ENCODE measurements at regions not wholly inside any gene's neighbourhood (a gene's known extent, or its start where the extent isn't known, plus 50 kb on each side); places are given as distances from the start of the nearest gene placed in this dataset.

GRCh38 chr17:65418622-65419021, 142.8 kb downstream of the AXIN2 start:
- H3K27me3 ChIP-seq (ENCODE audit: control insufficient read depth in 2 of 2, insufficient read depth in 1 of 2, low read length in 1 of 2): no peaks in the 10 kb centered on the region
- H3K9me3 ChIP-seq (ENCODE audit: control insufficient read depth in 2 of 2, insufficient read depth in 1 of 2, low read length in 1 of 2): no peaks in the 10 kb centered on the region
- no peak overlapping the region for H3K4me3 ChIP-seq (ENCODE audit: low read length in 2 of 2)
- H3K27ac ChIP-seq (ENCODE audit: low read depth in 1 of 2, low read length in 1 of 2): no peak overlapping the region
- DNase-seq (ENCODE audit: low read depth in 6 of 9, low spot score in 9 of 9): peak in 1 of 9 donors; percentile 31
- no peaks in the 10 kb centered on the region for H3K36me3 ChIP-seq (ENCODE audit: control insufficient read depth in 2 of 2, insufficient read depth in 2 of 2, low read length in 1 of 2)
- H3K4me1 ChIP-seq (ENCODE audit: control insufficient read depth in 2 of 2, insufficient read depth in 2 of 2, low read length in 2 of 2): peaks cover 0 to 5% of the 10 kb centered on the region in 2 donors
- WGBS: 71% methylated on average over 3 of the region's 3 CpGs

GRCh38 chr17:65417406-65418221, 143.8 kb downstream of the AXIN2 start:
- Histone ChIP-seq H3K27me3 (ENCODE audit: control insufficient read depth in 2 of 2, insufficient read depth in 1 of 2, low read length in 1 of 2) (no peaks in the 10 kb centered on the region), H3K27ac (ENCODE audit: low read depth in 1 of 2, low read length in 1 of 2) (no peak overlapping the region), H3K36me3 (ENCODE audit: control insufficient read depth in 2 of 2, insufficient read depth in 2 of 2, low read length in 1 of 2) (no peaks in the 10 kb centered on the region), H3K9me3 (ENCODE audit: control insufficient read depth in 2 of 2, insufficient read depth in 1 of 2, low read length in 1 of 2) (no peaks in the 10 kb centered on the region), H3K4me3 (ENCODE audit: low read length in 2 of 2) (no peak overlapping the region), H3K4me1 (ENCODE audit: control insufficient read depth in 2 of 2, insufficient read depth in 2 of 2, low read length in 2 of 2) (peaks cover 0 to 5% of the 10 kb centered on the region in 2 donors)
- no peak for DNase-seq (ENCODE audit: low read depth in 6 of 9, low spot score in 9 of 9)
- WGBS: 97% methylated on average over 7 of the region's 7 CpGs

- Histone ChIP-seq H3K4me1 (ENCODE audit: control insufficient read depth in 2 of 2, insufficient read depth in 2 of 2, low read length in 2 of 2) (peaks cover 0 to 5% of the 10 kb centered on the region in 2 donors), H3K4me3 (ENCODE audit: low read length in 2 of 2) (no peak overlapping the region), H3K27me3 (ENCODE audit: control insufficient read depth in 2 of 2, insufficient read depth in 1 of 2, low read length in 1 of 2) (no peaks in the 10 kb centered on the region), H3K27ac (ENCODE audit: low read depth in 1 of 2, low read length in 1 of 2) (no peak overlapping the region), H3K9me3 (ENCODE audit: control insufficient read depth in 2 of 2, insufficient read depth in 1 of 2, low read length in 1 of 2) (no peaks in the 10 kb centered on the region), H3K36me3 (ENCODE audit: control insufficient read depth in 2 of 2, insufficient read depth in 2 of 2, low read length in 1 of 2) (no peaks in the 10 kb centered on the region)
- 94% methylated on average over 5 of the region's 5 CpGs for WGBS
- no peak for DNase-seq (ENCODE audit: low read depth in 6 of 9, low spot score in 9 of 9)
Observed at GRCh38 chr17:65415991-65416390, 145.5 kb downstream of the AXIN2 start.

- H3K27me3 ChIP-seq (ENCODE audit: control insufficient read depth in 2 of 2, insufficient read depth in 1 of 2, low read length in 1 of 2): no peaks in the 10 kb centered on the region
- H3K4me3 ChIP-seq (ENCODE audit: low read length in 2 of 2): no peak overlapping the region
- H3K9me3 ChIP-seq (ENCODE audit: control insufficient read depth in 2 of 2, insufficient read depth in 1 of 2, low read length in 1 of 2): no peaks in the 10 kb centered on the region
- H3K36me3 ChIP-seq (ENCODE audit: control insufficient read depth in 2 of 2, insufficient read depth in 2 of 2, low read length in 1 of 2): no peaks in the 10 kb centered on the region
- WGBS: 97% methylated on average over 2 of the region's 2 CpGs
- peaks cover 0 to 5% of the 10 kb centered on the region in 2 donors for H3K4me1 ChIP-seq (ENCODE audit: control insufficient read depth in 2 of 2, insufficient read depth in 2 of 2, low read length in 2 of 2)
- no peak for DNase-seq (ENCODE audit: low read depth in 6 of 9, low spot score in 9 of 9)
- no peak overlapping the region for H3K27ac ChIP-seq (ENCODE audit: low read depth in 1 of 2, low read length in 1 of 2)
Observed at GRCh38 chr17:65413390-65413789, 148.1 kb downstream of the AXIN2 start.

- no peaks in the 10 kb centered on the region for H3K36me3 ChIP-seq (ENCODE audit: control insufficient read depth in 2 of 2, insufficient read depth in 2 of 2, low read length in 1 of 2)
- no peak overlapping the region for H3K4me3 ChIP-seq (ENCODE audit: low read length in 2 of 2)
- H3K4me1 ChIP-seq (ENCODE audit: control insufficient read depth in 2 of 2, insufficient read depth in 2 of 2, low read length in 2 of 2): peaks cover 0 to 2% of the 10 kb centered on the region in 2 donors
- H3K27ac ChIP-seq (ENCODE audit: low read depth in 1 of 2, low read length in 1 of 2): no peak overlapping the region
- DNase-seq (ENCODE audit: low read depth in 6 of 9, low spot score in 9 of 9): no peak
- WGBS: 52% methylated on average over 1 of the region's 1 CpG
- no peaks in the 10 kb centered on the region for H3K9me3 ChIP-seq (ENCODE audit: control insufficient read depth in 2 of 2, insufficient read depth in 1 of 2, low read length in 1 of 2)
- peaks cover 0 to 5% of the 10 kb centered on the region in 2 donors for H3K27me3 ChIP-seq (ENCODE audit: control insufficient read depth in 2 of 2, insufficient read depth in 1 of 2, low read length in 1 of 2)
Observed at GRCh38 chr17:65409381-65409780, 152.1 kb downstream of the AXIN2 start.

GRCh38 chr17:65408050-65408449, 153.4 kb downstream of the AXIN2 start:
- no peak overlapping the region for H3K4me3 ChIP-seq (ENCODE audit: low read length in 2 of 2)
- H3K27me3 ChIP-seq (ENCODE audit: control insufficient read depth in 2 of 2, insufficient read depth in 1 of 2, low read length in 1 of 2): peaks cover 0 to 7% of the 10 kb centered on the region in 2 donors
- no peaks in the 10 kb centered on the region for H3K4me1 ChIP-seq (ENCODE audit: control insufficient read depth in 2 of 2, insufficient read depth in 2 of 2, low read length in 2 of 2)
- WGBS: 97% methylated on average over 2 of the region's 2 CpGs
- H3K9me3 ChIP-seq (ENCODE audit: control insufficient read depth in 2 of 2, insufficient read depth in 1 of 2, low read length in 1 of 2): no peaks in the 10 kb centered on the region
- H3K27ac ChIP-seq (ENCODE audit: low read depth in 1 of 2, low read length in 1 of 2): no peak overlapping the region
- no peaks in the 10 kb centered on the region for H3K36me3 ChIP-seq (ENCODE audit: control insufficient read depth in 2 of 2, insufficient read depth in 2 of 2, low read length in 1 of 2)
- no peak for DNase-seq (ENCODE audit: low read depth in 6 of 9, low spot score in 9 of 9)

- peaks cover 0 to 2% of the 10 kb centered on the region in 2 donors for H3K4me1 ChIP-seq (ENCODE audit: control insufficient read depth in 2 of 2, insufficient read depth in 2 of 2, low read length in 2 of 2)
- peaks cover 0 to 16% of the 10 kb centered on the region in 2 donors for H3K27me3 ChIP-seq (ENCODE audit: control insufficient read depth in 2 of 2, insufficient read depth in 1 of 2, low read length in 1 of 2)
- 94% methylated on average over 4 of the region's 4 CpGs for WGBS
- H3K36me3 ChIP-seq (ENCODE audit: control insufficient read depth in 2 of 2, insufficient read depth in 2 of 2, low read length in 1 of 2): no peaks in the 10 kb centered on the region
- no peak for DNase-seq (ENCODE audit: low read depth in 6 of 9, low spot score in 9 of 9)
- no peak overlapping the region for H3K4me3 ChIP-seq (ENCODE audit: low read length in 2 of 2)
- H3K9me3 ChIP-seq (ENCODE audit: control insufficient read depth in 2 of 2, insufficient read depth in 1 of 2, low read length in 1 of 2): no peaks in the 10 kb centered on the region
- no peak overlapping the region for H3K27ac ChIP-seq (ENCODE audit: low read depth in 1 of 2, low read length in 1 of 2)
Observed at GRCh38 chr17:65407017-65407416, 154.4 kb downstream of the AXIN2 start.

- no peak overlapping the region for H3K4me3 ChIP-seq (ENCODE audit: low read length in 2 of 2)
- DNase-seq (ENCODE audit: low read depth in 6 of 9, low spot score in 9 of 9): no peak
- H3K36me3 ChIP-seq (ENCODE audit: control insufficient read depth in 2 of 2, insufficient read depth in 2 of 2, low read length in 1 of 2): no peaks in the 10 kb centered on the region
- H3K9me3 ChIP-seq (ENCODE audit: control insufficient read depth in 2 of 2, insufficient read depth in 1 of 2, low read length in 1 of 2): no peaks in the 10 kb centered on the region
- peaks cover 0 to 16% of the 10 kb centered on the region in 2 donors for H3K27me3 ChIP-seq (ENCODE audit: control insufficient read depth in 2 of 2, insufficient read depth in 1 of 2, low read length in 1 of 2)
- H3K27ac ChIP-seq (ENCODE audit: low read depth in 1 of 2, low read length in 1 of 2): no peak overlapping the region
- 93% methylated on average over 3 of the region's 3 CpGs for WGBS
- peaks cover 0 to 2% of the 10 kb centered on the region in 2 donors for H3K4me1 ChIP-seq (ENCODE audit: control insufficient read depth in 2 of 2, insufficient read depth in 2 of 2, low read length in 2 of 2)
Observed at GRCh38 chr17:65406552-65406951, 154.9 kb downstream of the AXIN2 start.

GRCh38 chr17:65405563-65405962, 155.9 kb downstream of the AXIN2 start:
- no peaks in the 10 kb centered on the region for H3K9me3 ChIP-seq (ENCODE audit: control insufficient read depth in 2 of 2, insufficient read depth in 1 of 2, low read length in 1 of 2)
- peaks cover 0 to 16% of the 10 kb centered on the region in 2 donors for H3K27me3 ChIP-seq (ENCODE audit: control insufficient read depth in 2 of 2, insufficient read depth in 1 of 2, low read length in 1 of 2)
- no peak for DNase-seq (ENCODE audit: low read depth in 6 of 9, low spot score in 9 of 9)
- peaks cover 0 to 2% of the 10 kb centered on the region in 2 donors for H3K4me1 ChIP-seq (ENCODE audit: control insufficient read depth in 2 of 2, insufficient read depth in 2 of 2, low read length in 2 of 2)
- H3K4me3 ChIP-seq (ENCODE audit: low read length in 2 of 2): no peak overlapping the region
- WGBS: 75% methylated on average over 9 of the region's 9 CpGs
- H3K27ac ChIP-seq (ENCODE audit: low read depth in 1 of 2, low read length in 1 of 2): no peak overlapping the region
- no peaks in the 10 kb centered on the region for H3K36me3 ChIP-seq (ENCODE audit: control insufficient read depth in 2 of 2, insufficient read depth in 2 of 2, low read length in 1 of 2)
